Memory B cell (primary cell): ENCODE measurements at regions not wholly inside any gene's neighbourhood (a gene's known extent, or its start where the extent isn't known, plus 50 kb on each side); places are given as distances from the start of the nearest gene placed in this dataset.
A peak's percentile ranks its signal among the peaks of the same experiment; 100 is the strongest.

Experiments
- ATAC-seq: fragments of 150-1000 bp; cut with Tn5 transposase; 2 replicates; pipeline ENCODE4 v1.10.0; 2021; ENCODE audit warnings: low read depth, mild to moderate bottlenecking, moderate library complexity
- DNase-seq, 2 donors: peaks; one replicate each; pipeline ENCODE4 v3.0.0; 2022; ENCODE audit warnings: low spot score in 2 of 2
- H3K27ac Mint-ChIP-seq: one replicate; pipeline ENCODE4 v1.8.0; 2022; ENCODE audit warnings: mild to moderate bottlenecking, moderate library complexity, mixed read lengths
- H3K27me3 Mint-ChIP-seq: one replicate; pipeline ENCODE4 v1.8.0; 2022; ENCODE audit warnings: mixed read lengths
- H3K36me3 Mint-ChIP-seq: one replicate; pipeline ENCODE4 v1.8.0; 2022; ENCODE audit warnings: mild to moderate bottlenecking, mixed read lengths
- H3K4me1 Mint-ChIP-seq: one replicate; pipeline ENCODE4 v1.8.0; 2022; ENCODE audit warnings: mixed read lengths
- H3K4me3 Mint-ChIP-seq: one replicate; pipeline ENCODE4 v1.8.0; 2022; ENCODE audit warnings: mild to moderate bottlenecking, moderate library complexity, mixed read lengths
- H3K9me3 Mint-ChIP-seq: one replicate; pipeline ENCODE4 v1.8.0; 2022; ENCODE audit warnings: mixed read lengths

DNA sequence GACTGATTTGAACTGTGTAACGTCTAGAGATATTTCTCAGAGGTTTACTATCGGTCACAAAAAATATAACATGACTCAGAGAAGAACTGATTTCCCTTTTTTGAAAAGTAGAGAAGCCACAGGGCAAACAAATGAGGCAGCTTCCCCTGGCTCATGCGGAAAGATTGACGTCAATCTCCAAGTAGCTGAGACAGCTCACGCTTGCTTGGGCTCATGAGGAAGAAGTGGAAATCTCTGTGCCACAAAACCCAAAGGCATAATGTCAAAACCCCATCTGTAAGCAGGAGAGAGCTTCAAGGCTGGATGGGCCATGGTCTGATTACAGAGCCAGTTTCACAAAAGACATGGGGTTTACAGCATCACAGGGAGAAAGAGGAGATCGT lies 188.1 kb downstream of the ARL4C start:
- Mint-ChIP-seq H3K9me3 (no peaks in the 10 kb centered on the region), H3K36me3 (no peaks in the 10 kb centered on the region), H3K4me1 (peaks cover 18% of the 10 kb centered on the region), H3K27ac (peak overlapping the region; percentile 82), H3K4me3 (peak overlapping the region; percentile 31), H3K27me3 (peaks cover 25% of the 10 kb centered on the region)
- DNase-seq = peak in 1 of 2 donors; percentile 71
- ATAC-seq = peak; percentile 93

- H3K27ac Mint-ChIP-seq = peak overlapping the region; percentile 82
- DNase-seq (no peak), ATAC-seq (no peak)
- no peaks in the 10 kb centered on the region for H3K9me3 Mint-ChIP-seq
- no peaks in the 10 kb centered on the region for H3K36me3 Mint-ChIP-seq
- H3K27me3 Mint-ChIP-seq = peaks cover 21% of the 10 kb centered on the region
- peaks cover 18% of the 10 kb centered on the region for H3K4me1 Mint-ChIP-seq
- H3K4me3 Mint-ChIP-seq = peak overlapping the region; percentile 31
These were observed 188.6 kb downstream of the ARL4C start for GRCh38 chr2:234308073-234308812.

DNA sequence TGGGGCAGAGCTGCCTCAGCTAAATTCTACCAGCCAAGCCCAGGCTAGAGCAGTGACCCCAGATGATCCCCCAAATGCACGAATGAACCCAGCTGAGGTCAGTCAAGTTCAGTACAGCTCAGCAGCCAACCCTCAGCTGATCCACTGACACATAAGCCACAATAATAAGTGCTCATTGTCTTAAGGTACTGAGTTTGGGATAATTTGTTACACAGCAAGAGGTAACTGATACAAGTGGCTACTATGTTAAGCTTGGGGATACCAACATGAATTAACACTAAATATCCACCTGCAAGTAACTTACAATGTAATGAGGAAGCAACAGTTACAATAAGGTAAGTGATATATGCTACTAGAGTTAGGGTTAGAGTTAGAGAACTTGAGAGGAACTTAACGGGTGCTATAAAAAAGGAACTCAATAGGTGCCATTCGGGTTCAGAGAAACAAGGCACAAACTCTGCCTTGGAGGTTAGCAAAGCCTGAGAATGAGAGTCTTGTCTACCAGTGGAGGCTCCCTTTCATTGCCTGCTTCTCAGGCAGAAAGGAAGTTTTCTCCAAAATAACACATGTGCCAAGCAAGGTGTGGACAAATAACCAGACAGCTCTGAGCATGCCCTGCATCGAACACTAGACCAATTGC lies 189.4 kb downstream of the ARL4C start:
- Mint-ChIP-seq H3K27me3 (peaks cover 20% of the 10 kb centered on the region), H3K36me3 (no peaks in the 10 kb centered on the region), H3K4me1 (peaks cover 18% of the 10 kb centered on the region), H3K27ac (peak overlapping the region; percentile 38), H3K9me3 (no peaks in the 10 kb centered on the region), H3K4me3 (no peak overlapping the region)
- ATAC-seq = no peak
- no peak for DNase-seq

DNA sequence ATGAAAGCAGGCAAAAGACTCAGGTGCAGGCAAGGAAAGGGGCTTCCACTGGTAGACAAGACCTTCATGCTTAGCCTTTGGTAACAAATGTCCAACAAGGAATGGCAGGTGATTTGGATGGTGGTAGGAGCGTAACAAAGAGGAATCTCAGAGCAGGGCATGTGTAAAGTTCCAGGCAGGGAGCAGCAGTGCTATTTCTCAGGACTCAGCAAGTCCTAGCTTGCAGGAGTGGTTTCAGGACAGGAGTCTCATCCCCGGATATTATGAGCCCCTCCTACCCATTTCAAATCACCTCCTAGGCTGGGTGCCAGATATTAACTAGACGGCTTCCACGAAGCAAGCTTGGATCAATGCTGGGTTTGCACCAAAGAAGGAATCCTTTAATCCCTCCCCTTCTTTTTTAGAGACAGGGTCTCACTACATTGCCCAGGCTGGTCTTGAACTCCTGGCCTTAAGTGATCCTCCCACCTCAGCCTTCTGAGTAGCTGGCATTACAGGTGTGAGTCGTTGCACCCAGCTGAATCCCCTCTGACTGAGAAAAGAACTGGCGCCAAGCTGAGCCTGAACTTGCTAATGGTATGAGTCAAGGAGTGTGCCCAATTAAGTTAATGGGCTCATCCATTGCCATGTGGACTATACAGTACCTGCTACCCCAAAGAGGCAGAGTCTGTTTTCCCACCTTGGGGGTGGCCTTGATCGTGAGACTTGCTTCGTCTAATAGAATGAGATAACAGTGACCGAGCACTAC lies 190.3 kb downstream of the ARL4C start:
- Mint-ChIP-seq H3K27ac (no peak overlapping the region), H3K27me3 (peaks cover 21% of the 10 kb centered on the region), H3K4me3 (no peak overlapping the region), H3K4me1 (peaks cover 18% of the 10 kb centered on the region), H3K9me3 (no peaks in the 10 kb centered on the region), H3K36me3 (no peaks in the 10 kb centered on the region)
- no peak for ATAC-seq
- DNase-seq = no peak

GRCh38 chr2:234305846-234306245 lies 191.0 kb downstream of the ARL4C start:
- Mint-ChIP-seq H3K36me3 (no peaks in the 10 kb centered on the region), H3K4me3 (no peak overlapping the region), H3K4me1 (peaks cover 20% of the 10 kb centered on the region), H3K27ac (no peak overlapping the region), H3K27me3 (peaks cover 27% of the 10 kb centered on the region), H3K9me3 (no peaks in the 10 kb centered on the region)
- ATAC-seq (no peak), DNase-seq (no peak)

GRCh38 chr2:234304950-234305349 lies 191.9 kb downstream of the ARL4C start:
- no peak for ATAC-seq
- Mint-ChIP-seq H3K4me3 (no peak overlapping the region), H3K36me3 (no peaks in the 10 kb centered on the region), H3K27me3 (peaks cover 29% of the 10 kb centered on the region), H3K4me1 (peaks cover 24% of the 10 kb centered on the region), H3K9me3 (no peaks in the 10 kb centered on the region), H3K27ac (no peak overlapping the region)
- DNase-seq = no peak

- peaks cover 10% of the 10 kb centered on the region for H3K4me1 Mint-ChIP-seq
- ATAC-seq = no peak
- H3K27me3 Mint-ChIP-seq = peaks cover 34% of the 10 kb centered on the region
- no peak overlapping the region for H3K27ac Mint-ChIP-seq
- H3K4me3 Mint-ChIP-seq = no peak overlapping the region
- H3K9me3 Mint-ChIP-seq = no peaks in the 10 kb centered on the region
- DNase-seq = no peak
- H3K36me3 Mint-ChIP-seq = no peaks in the 10 kb centered on the region
These were observed 194.3 kb downstream of the ARL4C start for GRCh38 chr2:234302664-234302991.

- peaks cover 7% of the 10 kb centered on the region for H3K4me1 Mint-ChIP-seq
- ATAC-seq (no peak), DNase-seq (no peak)
- H3K4me3 Mint-ChIP-seq = no peak overlapping the region
- no peaks in the 10 kb centered on the region for H3K9me3 Mint-ChIP-seq
- no peak overlapping the region for H3K27ac Mint-ChIP-seq
- H3K36me3 Mint-ChIP-seq = peaks cover 1% of the 10 kb centered on the region
- H3K27me3 Mint-ChIP-seq = peaks cover 30% of the 10 kb centered on the region
These were observed 195.7 kb downstream of the ARL4C start for GRCh38 chr2:234300932-234301823.

- peaks cover 25% of the 10 kb centered on the region for H3K27me3 Mint-ChIP-seq
- no peaks in the 10 kb centered on the region for H3K9me3 Mint-ChIP-seq
- DNase-seq (no peak), ATAC-seq (no peak)
- no peak overlapping the region for H3K4me3 Mint-ChIP-seq
- peaks cover 8% of the 10 kb centered on the region for H3K4me1 Mint-ChIP-seq
- H3K36me3 Mint-ChIP-seq = peaks cover 2% of the 10 kb centered on the region
- no peak overlapping the region for H3K27ac Mint-ChIP-seq
These were observed 196.4 kb downstream of the ARL4C start for GRCh38 chr2:234300391-234300925.

DNA sequence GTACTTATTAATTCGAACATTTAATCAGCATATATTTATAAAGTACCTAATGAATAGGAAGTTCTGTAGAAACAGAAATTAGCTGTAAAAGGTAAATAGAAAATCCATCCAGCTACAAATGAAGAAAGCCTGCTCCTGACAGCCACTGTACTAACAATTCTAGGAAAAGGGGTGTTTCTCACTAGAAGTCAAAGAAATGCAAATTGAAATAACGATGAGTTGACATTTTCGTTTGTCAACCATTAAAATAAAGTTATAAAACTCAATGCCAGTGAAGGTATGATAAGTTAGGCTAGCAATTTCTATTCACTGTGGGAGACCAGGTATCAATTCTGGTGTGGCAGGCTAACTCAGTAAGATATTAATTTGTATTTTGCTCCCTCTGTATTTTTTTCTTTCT lies 198.0 kb downstream of the ARL4C start:
- H3K4me3 Mint-ChIP-seq = no peak overlapping the region

DNA sequence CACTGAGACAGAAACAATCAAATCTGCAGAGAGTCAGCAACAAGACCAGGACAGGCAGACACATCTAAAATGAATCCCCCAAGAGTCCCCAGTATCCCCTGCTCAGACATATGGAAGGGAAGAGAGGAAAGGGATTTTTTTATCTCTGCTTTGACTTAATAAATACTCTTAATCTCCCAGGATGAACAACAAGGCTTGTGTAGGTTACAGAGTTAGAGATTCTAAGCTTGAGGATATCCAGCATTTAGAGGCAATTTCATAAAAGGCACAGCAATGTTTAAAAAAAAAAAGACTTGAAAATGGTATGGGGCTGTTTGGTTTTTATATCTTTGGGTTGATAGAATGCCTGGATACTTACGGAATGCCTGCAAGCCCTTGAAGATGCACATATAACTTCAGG lies 199.9 kb downstream of the ARL4C start:
- peaks cover 3% of the 10 kb centered on the region for H3K9me3 Mint-ChIP-seq
- H3K27ac Mint-ChIP-seq = no peak overlapping the region
- no peak for DNase-seq
- H3K4me3 Mint-ChIP-seq = no peak overlapping the region
- H3K27me3 Mint-ChIP-seq = peaks cover 19% of the 10 kb centered on the region
- ATAC-seq = no peak
- H3K36me3 Mint-ChIP-seq = peaks cover 2% of the 10 kb centered on the region
- H3K4me1 Mint-ChIP-seq = peaks cover 15% of the 10 kb centered on the region

More for the DNA sequence above, 198.0 kb downstream of the ARL4C start:
- ATAC-seq = no peak
- DNase-seq = no peak
- H3K36me3 Mint-ChIP-seq = peaks cover 2% of the 10 kb centered on the region
- H3K9me3 Mint-ChIP-seq = no peaks in the 10 kb centered on the region
- peaks cover 19% of the 10 kb centered on the region for H3K27me3 Mint-ChIP-seq
- H3K27ac Mint-ChIP-seq = no peak overlapping the region
- H3K4me1 Mint-ChIP-seq = peaks cover 8% of the 10 kb centered on the region

DNA sequence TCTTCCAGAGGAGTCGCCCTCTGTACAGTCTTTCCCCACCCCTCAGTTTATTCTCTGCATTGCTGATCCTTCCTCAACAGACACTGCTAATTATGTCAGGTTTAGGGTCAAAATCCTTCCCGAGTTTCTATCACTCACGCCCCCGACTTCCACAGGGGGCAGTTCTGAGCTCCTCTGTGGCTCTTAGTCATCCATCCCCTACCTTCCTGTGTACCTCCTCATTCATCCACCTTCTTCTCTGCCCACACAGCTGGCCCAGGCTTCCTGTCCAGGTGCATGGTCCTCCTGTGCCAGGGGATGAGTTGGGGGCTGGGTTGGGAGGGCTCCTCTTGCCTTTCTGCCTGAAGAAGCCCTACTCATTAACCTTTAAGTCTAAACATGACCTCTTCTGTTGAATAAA lies 202.9 kb downstream of the ARL4C start:
- Mint-ChIP-seq H3K27ac (no peak overlapping the region), H3K36me3 (peaks cover 2% of the 10 kb centered on the region), H3K9me3 (peaks cover 3% of the 10 kb centered on the region), H3K4me1 (peaks cover 33% of the 10 kb centered on the region), H3K27me3 (peaks cover 13% of the 10 kb centered on the region), H3K4me3 (no peak overlapping the region)
- ATAC-seq (no peak), DNase-seq (no peak)

GRCh38 chr2:234292962-234293243 lies 204.0 kb downstream of the ARL4C start:
- Mint-ChIP-seq H3K27me3 (peaks cover 11% of the 10 kb centered on the region), H3K27ac (peak overlapping the region; percentile 93), H3K36me3 (peaks cover 2% of the 10 kb centered on the region), H3K4me1 (peaks cover 38% of the 10 kb centered on the region), H3K4me3 (no peak overlapping the region), H3K9me3 (peaks cover 3% of the 10 kb centered on the region)
- DNase-seq = no peak
- ATAC-seq = peak; percentile 48
